K562 (cell line): ENCODE measurements at regions not wholly inside any gene's neighbourhood (a gene's known extent, or its start where the extent isn't known, plus 50 kb on each side); places are given as distances from the start of the nearest gene placed in this dataset.

Experiments
- EWSR1 ChIP-seq: fragments of 450-650 bp; IDR thresholded peaks from 2 replicates; pipeline ENCODE4 v1.6.1; 2018; ENCODE audit warnings: borderline replicate concordance, mild to moderate bottlenecking, low read depth, moderate library complexity; ENCODE audit not compliant: partially characterized antibody
- FOXJ3 ChIP-seq: sonication (generic); formaldehyde crosslinking; IDR thresholded peaks from 2 replicates; pipeline ENCODE4 v1.4.0; 2020; ENCODE audit warnings: mild to moderate bottlenecking, missing genetic modification reagents
- RAD51 ChIP-seq: fragments of 450-650 bp; IDR thresholded peaks from 2 replicates; pipeline ENCODE4 v1.7.1; 2016; ENCODE audit warnings: low read depth, mild to moderate bottlenecking, borderline replicate concordance
- TF ChIP-seq, protein P1 (sequence below): fragments of 250-450 bp; sonication (Bioruptor Pico); IDR thresholded peaks from 2 replicates; pipeline ENCODE4 v1.8.0; 2021; ENCODE audit warnings: mild to moderate bottlenecking, moderate library complexity
- TF ChIP-seq, protein P2 (sequence below), 2 experiments: IDR thresholded peaks in 1 of 2; conservative IDR thresholded peaks in 1 of 2; 2 replicates each; pipeline ENCODE4 v1.6.1; 2016; ENCODE audit warnings: low read depth in 2 of 2, mild to moderate bottlenecking in 1 of 2, missing compliant biosample characterization in 1 of 2, missing genetic modification characterization in 1 of 2, moderate library complexity in 1 of 2
- TF ChIP-seq, protein P3 (sequence below): fragments of 450-650 bp; formaldehyde crosslinking; IDR thresholded peaks from 2 replicates; pipeline ENCODE4 v1.4.0; 2020; ENCODE audit warnings: mild to moderate bottlenecking

DNA sequence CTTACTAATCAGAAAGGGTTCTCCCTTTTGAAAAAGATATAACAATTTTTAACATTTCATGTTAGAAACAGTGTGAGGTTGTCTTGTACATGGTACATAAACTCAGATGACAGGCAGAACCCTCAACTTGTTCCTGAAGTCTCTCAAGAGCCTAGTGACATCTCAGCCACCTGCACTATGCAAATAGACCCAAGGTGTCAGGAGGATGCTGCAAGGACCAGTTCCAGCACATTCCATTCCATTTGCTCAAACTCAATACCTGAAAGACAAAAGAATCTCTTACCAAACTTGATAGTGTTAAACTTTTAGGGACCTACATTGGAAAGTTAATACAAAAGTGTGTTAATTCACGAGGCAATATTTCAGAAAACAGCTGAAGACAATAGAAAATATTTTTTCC lies 544.6 kb downstream of the CETN3 start (continued):
- TF ChIP-seq, protein P1, sequence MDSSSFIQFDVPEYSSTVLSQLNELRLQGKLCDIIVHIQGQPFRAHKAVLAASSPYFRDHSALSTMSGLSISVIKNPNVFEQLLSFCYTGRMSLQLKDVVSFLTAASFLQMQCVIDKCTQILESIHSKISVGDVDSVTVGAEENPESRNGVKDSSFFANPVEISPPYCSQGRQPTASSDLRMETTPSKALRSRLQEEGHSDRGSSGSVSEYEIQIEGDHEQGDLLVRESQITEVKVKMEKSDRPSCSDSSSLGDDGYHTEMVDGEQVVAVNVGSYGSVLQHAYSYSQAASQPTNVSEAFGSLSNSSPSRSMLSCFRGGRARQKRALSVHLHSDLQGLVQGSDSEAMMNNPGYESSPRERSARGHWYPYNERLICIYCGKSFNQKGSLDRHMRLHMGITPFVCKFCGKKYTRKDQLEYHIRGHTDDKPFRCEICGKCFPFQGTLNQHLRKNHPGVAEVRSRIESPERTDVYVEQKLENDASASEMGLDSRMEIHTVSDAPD (CRISPR knock-in tag): no peak
- TF ChIP-seq EWSR1: no peak
- TF ChIP-seq, protein P2, sequence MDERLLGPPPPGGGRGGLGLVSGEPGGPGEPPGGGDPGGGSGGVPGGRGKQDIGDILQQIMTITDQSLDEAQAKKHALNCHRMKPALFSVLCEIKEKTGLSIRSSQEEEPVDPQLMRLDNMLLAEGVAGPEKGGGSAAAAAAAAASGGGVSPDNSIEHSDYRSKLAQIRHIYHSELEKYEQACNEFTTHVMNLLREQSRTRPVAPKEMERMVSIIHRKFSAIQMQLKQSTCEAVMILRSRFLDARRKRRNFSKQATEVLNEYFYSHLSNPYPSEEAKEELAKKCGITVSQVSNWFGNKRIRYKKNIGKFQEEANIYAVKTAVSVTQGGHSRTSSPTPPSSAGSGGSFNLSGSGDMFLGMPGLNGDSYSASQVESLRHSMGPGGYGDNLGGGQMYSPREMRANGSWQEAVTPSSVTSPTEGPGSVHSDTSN (CRISPR knock-in tag; IDR thresholded peaks at IDR 0.05; ENCODE audit: low read depth): no peak
- TF ChIP-seq, protein P2 (tag; conservative IDR thresholded peaks at IDR 0.05; ENCODE audit: low read depth): no peak
- TF ChIP-seq FOXJ3 (CRISPR knock-in tag): no peak
- TF ChIP-seq, protein P3, sequence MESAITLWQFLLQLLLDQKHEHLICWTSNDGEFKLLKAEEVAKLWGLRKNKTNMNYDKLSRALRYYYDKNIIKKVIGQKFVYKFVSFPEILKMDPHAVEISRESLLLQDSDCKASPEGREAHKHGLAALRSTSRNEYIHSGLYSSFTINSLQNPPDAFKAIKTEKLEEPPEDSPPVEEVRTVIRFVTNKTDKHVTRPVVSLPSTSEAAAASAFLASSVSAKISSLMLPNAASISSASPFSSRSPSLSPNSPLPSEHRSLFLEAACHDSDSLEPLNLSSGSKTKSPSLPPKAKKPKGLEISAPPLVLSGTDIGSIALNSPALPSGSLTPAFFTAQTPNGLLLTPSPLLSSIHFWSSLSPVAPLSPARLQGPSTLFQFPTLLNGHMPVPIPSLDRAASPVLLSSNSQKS (CRISPR knock-in tag): no peak
- no peak for TF ChIP-seq RAD51
- TF ChIP-seq, all 486 proteins: peak for 0
